ENCODE measurements at regions not wholly inside any gene's neighbourhood (a gene's known extent, or its start where the extent isn't known, plus 50 kb on each side); places are given as distances from the start of the nearest gene placed in this dataset.

DNA sequence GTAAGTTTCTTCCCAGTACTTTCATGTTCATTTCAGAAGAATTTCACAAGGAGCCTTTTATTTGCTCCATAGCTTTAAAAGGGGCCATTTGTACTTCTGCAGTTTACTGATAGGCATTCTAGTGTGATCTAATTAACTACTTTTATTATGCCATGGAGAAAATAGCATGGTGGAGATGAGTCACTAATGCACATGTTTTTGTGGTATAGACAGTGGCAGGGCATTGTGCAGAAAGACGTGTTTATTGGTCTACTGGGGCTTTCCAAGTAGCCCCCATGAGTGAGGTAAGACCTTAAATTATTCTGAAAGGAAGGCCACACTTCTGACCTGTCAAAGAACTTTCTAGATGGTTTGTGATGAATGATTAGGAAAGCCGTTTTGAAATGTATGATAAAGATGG lies 810.0 kb upstream of the NR2F2 start:
- H3K9ac ChIP-seq (ENCODE audit: insufficient read length, low read depth), result no peak overlapping the region
- TF ChIP-seq SUZ12 (IDR thresholded peaks at IDR 0.05; ENCODE audit: extremely low read depth, insufficient read depth, insufficient read length), result no peak
- no peak for TF ChIP-seq YY1 (IDR thresholded peaks at IDR 0.05; ENCODE audit: insufficient read depth, insufficient read length)
- no peak for TF ChIP-seq ZNF274 (IDR thresholded peaks at IDR 0.05; ENCODE audit: low read depth, low read length)
- H3K4me1 ChIP-seq (ENCODE audit: insufficient read depth, insufficient read length), result no peaks in the 10 kb centered on the region
- no peaks in the 10 kb centered on the region for H3K9me3 ChIP-seq (ENCODE audit: insufficient read depth, low read length)
- no peak overlapping the region for H3K4me3 ChIP-seq (ENCODE audit: insufficient read length, low read depth)
- H3K27me3 ChIP-seq (ENCODE audit: insufficient read depth, insufficient read length), result no peaks in the 10 kb centered on the region
- H3K36me3 ChIP-seq (ENCODE audit: insufficient read depth, insufficient read length, low read length), result no peaks in the 10 kb centered on the region
- DNase-seq (ENCODE audit: low read depth, low spot score), result no peak

DNA sequence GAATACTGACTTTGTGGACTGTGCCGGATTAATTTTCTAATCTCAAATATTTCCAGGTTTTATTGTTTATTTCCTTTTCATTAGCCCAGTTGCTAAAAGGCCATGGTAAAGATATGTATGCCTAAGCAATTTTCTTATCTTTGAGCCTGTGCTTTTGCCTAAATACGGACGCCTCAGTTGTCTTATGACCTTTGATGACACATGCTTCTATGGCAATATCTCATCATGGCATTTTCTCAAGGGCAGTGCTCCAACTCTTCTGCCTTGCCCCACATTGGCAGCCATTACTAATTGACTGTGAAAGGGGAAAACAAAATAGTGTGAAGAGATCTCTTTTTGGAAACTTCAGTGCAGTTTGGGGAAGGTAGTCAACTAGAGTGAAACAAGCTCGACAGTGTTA lies 809.6 kb upstream of the NR2F2 start:
- TF ChIP-seq SUZ12 (IDR thresholded peaks at IDR 0.05; ENCODE audit: extremely low read depth, insufficient read depth, insufficient read length) (no peak), ZNF274 (IDR thresholded peaks at IDR 0.05; ENCODE audit: low read depth, low read length) (no peak), YY1 (IDR thresholded peaks at IDR 0.05; ENCODE audit: insufficient read depth, insufficient read length) (no peak)
- H3K9me3 ChIP-seq (ENCODE audit: insufficient read depth, low read length), result no peaks in the 10 kb centered on the region; the same call in 1 of the 2 replicates
- no peaks in the 10 kb centered on the region for H3K27me3 ChIP-seq (ENCODE audit: insufficient read depth, insufficient read length)

DNA sequence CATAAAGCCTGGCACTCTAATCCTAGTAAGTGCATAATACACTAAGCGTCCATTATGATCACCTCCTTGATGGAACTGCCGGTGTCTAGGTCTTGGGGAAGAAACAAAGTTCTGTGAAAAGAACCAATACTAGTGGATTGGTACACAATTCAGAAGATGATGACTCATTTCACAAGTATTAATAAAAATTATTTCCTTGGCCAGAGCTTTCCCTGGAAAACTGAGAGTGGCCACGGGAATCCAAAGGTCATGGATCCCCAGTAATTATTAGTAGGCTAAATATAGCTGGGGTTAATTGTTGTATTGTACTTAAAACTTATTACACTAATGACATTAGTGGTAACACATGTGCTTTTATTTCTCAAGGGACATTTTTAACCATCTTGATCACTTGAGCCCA lies 808.0 kb upstream of the NR2F2 start:
- H3K27me3 ChIP-seq (ENCODE audit: insufficient read depth, insufficient read length), result no peaks in the 10 kb centered on the region
- no peak for TF ChIP-seq ZNF274 (IDR thresholded peaks at IDR 0.05; ENCODE audit: low read depth, low read length)
- no peak for TF ChIP-seq YY1 (IDR thresholded peaks at IDR 0.05; ENCODE audit: insufficient read depth, insufficient read length)
- TF ChIP-seq SUZ12 (IDR thresholded peaks at IDR 0.05; ENCODE audit: extremely low read depth, insufficient read depth, insufficient read length), result no peak
- no peaks in the 10 kb centered on the region for H3K4me1 ChIP-seq (ENCODE audit: insufficient read depth, insufficient read length)
- no peak overlapping the region for H3K9ac ChIP-seq (ENCODE audit: insufficient read length, low read depth)
- no peak for DNase-seq (ENCODE audit: low read depth, low spot score)
- H3K36me3 ChIP-seq (ENCODE audit: insufficient read depth, insufficient read length, low read length), result no peaks in the 10 kb centered on the region
- no peaks in the 10 kb centered on the region; the same call in 1 of the 2 replicates for H3K9me3 ChIP-seq (ENCODE audit: insufficient read depth, low read length)
- H3K4me3 ChIP-seq (ENCODE audit: insufficient read length, low read depth), result no peak overlapping the region

More for the DNA sequence above, 809.6 kb upstream of the NR2F2 start:
- no peaks in the 10 kb centered on the region for H3K36me3 ChIP-seq (ENCODE audit: insufficient read depth, insufficient read length, low read length)
- H3K4me1 ChIP-seq (ENCODE audit: insufficient read depth, insufficient read length), result no peaks in the 10 kb centered on the region
- DNase-seq (ENCODE audit: low read depth, low spot score), result no peak
- no peak overlapping the region for H3K9ac ChIP-seq (ENCODE audit: insufficient read length, low read depth)
- H3K4me3 ChIP-seq (ENCODE audit: insufficient read length, low read depth), result no peak overlapping the region

DNA sequence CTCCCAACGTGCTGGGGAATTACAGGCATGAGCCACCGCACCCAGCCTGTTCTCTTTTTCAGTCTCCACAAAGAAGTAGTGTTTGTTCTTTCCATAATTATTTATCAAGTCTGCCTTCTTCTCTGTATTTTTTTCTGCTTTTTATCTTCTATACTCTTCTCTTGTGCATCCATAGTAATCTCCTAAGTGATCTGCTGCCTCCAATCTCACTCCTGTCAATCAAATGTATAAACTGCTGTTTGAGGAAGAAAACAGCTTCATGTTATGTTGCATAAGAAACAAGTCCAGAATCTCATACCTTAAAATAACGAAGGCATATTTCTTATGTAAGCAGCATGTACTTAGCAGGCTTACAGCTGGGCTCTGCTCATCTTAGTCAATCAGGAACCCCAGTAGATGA lies 801.6 kb upstream of the NR2F2 start:
- TF ChIP-seq SUZ12 (IDR thresholded peaks at IDR 0.05; ENCODE audit: extremely low read depth, insufficient read depth, insufficient read length), result no peak
- no peak for TF ChIP-seq YY1 (IDR thresholded peaks at IDR 0.05; ENCODE audit: insufficient read depth, insufficient read length)
- TF ChIP-seq ZNF274 (IDR thresholded peaks at IDR 0.05; ENCODE audit: low read depth, low read length), result no peak
- H3K27me3 ChIP-seq (ENCODE audit: insufficient read depth, insufficient read length), result no peaks in the 10 kb centered on the region
- DNase-seq (ENCODE audit: low read depth, low spot score), result no peak
- H3K4me1 ChIP-seq (ENCODE audit: insufficient read depth, insufficient read length), result no peaks in the 10 kb centered on the region
- no peaks in the 10 kb centered on the region; the same call in 1 of the 2 replicates for H3K9me3 ChIP-seq (ENCODE audit: insufficient read depth, low read length)
- no peak overlapping the region for H3K4me3 ChIP-seq (ENCODE audit: insufficient read length, low read depth)
- no peaks in the 10 kb centered on the region for H3K36me3 ChIP-seq (ENCODE audit: insufficient read depth, insufficient read length, low read length)
- no peak overlapping the region for H3K9ac ChIP-seq (ENCODE audit: insufficient read length, low read depth)

DNA sequence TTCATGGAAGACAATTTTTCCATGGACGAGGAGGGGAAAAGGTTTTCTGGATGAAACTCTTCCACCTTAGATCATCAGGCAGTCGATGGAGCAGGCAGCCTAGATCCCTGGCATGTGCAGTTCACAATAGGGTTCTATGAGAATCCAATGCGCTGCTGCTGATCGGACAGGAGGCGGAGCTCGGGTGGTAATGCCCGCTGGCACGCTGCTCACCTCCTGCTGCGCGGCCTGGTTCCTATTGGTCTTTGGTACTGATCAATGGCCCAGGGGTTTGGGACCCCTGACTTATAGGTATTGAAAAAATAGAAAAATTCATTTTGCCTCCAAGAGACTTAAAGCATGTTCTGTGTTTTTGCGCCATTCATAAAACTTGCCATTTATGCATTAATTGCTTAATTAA lies 793.9 kb upstream of the NR2F2 start:
- no peak for DNase-seq (ENCODE audit: low read depth, low spot score)
- H3K36me3 ChIP-seq (ENCODE audit: insufficient read depth, insufficient read length, low read length), result no peaks in the 10 kb centered on the region

DNA sequence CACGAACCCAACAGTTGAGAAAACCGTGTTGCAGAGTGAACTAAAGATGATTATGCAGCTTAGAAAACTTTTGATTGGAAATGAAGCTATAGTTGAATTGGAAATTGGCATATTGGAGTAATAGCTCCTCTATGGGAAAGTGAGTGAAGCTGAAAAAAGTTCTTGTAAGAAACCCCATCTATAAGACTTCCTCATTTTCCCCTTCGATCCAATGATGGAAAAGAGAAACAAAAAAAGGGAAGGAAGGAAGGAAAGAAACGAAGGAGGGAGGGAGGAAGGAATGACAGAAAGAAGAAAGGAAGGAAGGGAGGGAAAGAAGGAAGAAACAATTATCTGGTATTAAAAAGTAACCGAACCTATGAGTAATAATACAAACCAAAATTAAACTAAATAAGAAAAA lies 791.8 kb upstream of the NR2F2 start:
- Histone ChIP-seq H3K4me3 (ENCODE audit: insufficient read length, low read depth) (no peak overlapping the region), H3K27me3 (ENCODE audit: insufficient read depth, insufficient read length) (no peaks in the 10 kb centered on the region), H3K9ac (ENCODE audit: insufficient read length, low read depth) (no peak overlapping the region), H3K4me1 (ENCODE audit: insufficient read depth, insufficient read length) (no peaks in the 10 kb centered on the region), H3K9me3 (ENCODE audit: insufficient read depth, low read length) (no peaks in the 10 kb centered on the region), H3K36me3 (ENCODE audit: insufficient read depth, insufficient read length, low read length) (no peaks in the 10 kb centered on the region)
- no peak for DNase-seq (ENCODE audit: low read depth, low spot score)
- TF ChIP-seq YY1 (IDR thresholded peaks at IDR 0.05; ENCODE audit: insufficient read depth, insufficient read length), result no peak
- TF ChIP-seq SUZ12 (IDR thresholded peaks at IDR 0.05; ENCODE audit: extremely low read depth, insufficient read depth, insufficient read length), result no peak
- TF ChIP-seq ZNF274 (IDR thresholded peaks at IDR 0.05; ENCODE audit: low read depth, low read length), result no peak

More for the DNA sequence above, 793.9 kb upstream of the NR2F2 start:
- no peak for TF ChIP-seq SUZ12 (IDR thresholded peaks at IDR 0.05; ENCODE audit: extremely low read depth, insufficient read depth, insufficient read length)
- TF ChIP-seq YY1 (IDR thresholded peaks at IDR 0.05; ENCODE audit: insufficient read depth, insufficient read length), result no peak
- no peak for TF ChIP-seq ZNF274 (IDR thresholded peaks at IDR 0.05; ENCODE audit: low read depth, low read length)
- H3K4me1 ChIP-seq (ENCODE audit: insufficient read depth, insufficient read length), result no peaks in the 10 kb centered on the region
- no peaks in the 10 kb centered on the region for H3K9me3 ChIP-seq (ENCODE audit: insufficient read depth, low read length)
- H3K27me3 ChIP-seq (ENCODE audit: insufficient read depth, insufficient read length), result no peaks in the 10 kb centered on the region
- H3K4me3 ChIP-seq (ENCODE audit: insufficient read length, low read depth), result no peak overlapping the region
- H3K9ac ChIP-seq (ENCODE audit: insufficient read length, low read depth), result no peak overlapping the region

DNA sequence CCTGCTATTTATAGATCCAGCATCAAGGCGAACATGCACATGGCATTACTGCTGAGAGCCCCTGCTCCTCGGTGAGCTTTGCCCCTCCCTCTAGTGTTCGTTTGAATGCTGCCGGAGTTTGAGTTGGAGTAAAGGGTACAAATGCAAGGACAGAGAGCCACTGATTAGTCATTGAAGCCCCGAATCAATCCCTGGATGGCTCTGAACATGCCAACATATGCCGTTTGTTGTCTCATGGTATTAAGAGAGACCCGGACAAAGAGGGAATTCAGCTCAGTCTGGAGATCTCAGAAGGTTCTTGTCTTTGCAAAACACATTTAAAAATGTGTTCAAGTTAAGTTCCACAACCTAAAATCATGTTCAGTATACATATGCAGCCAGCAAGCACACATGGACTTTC lies 789.2 kb upstream of the NR2F2 start:
- no peak for DNase-seq (ENCODE audit: low read depth, low spot score)
- Histone ChIP-seq H3K9ac (ENCODE audit: insufficient read length, low read depth) (no peak overlapping the region), H3K9me3 (ENCODE audit: insufficient read depth, low read length) (no peaks in the 10 kb centered on the region), H3K36me3 (ENCODE audit: insufficient read depth, insufficient read length, low read length) (no peaks in the 10 kb centered on the region), H3K4me1 (ENCODE audit: insufficient read depth, insufficient read length) (no peaks in the 10 kb centered on the region), H3K4me3 (ENCODE audit: insufficient read length, low read depth) (no peak overlapping the region), H3K27me3 (ENCODE audit: insufficient read depth, insufficient read length) (no peaks in the 10 kb centered on the region)
- TF ChIP-seq SUZ12 (IDR thresholded peaks at IDR 0.05; ENCODE audit: extremely low read depth, insufficient read depth, insufficient read length), result no peak
- TF ChIP-seq YY1 (IDR thresholded peaks at IDR 0.05; ENCODE audit: insufficient read depth, insufficient read length), result no peak
- TF ChIP-seq ZNF274 (IDR thresholded peaks at IDR 0.05; ENCODE audit: low read depth, low read length), result no peak
